Chondrocyte (in vitro differentiated cells): ENCODE measurements at regions not wholly inside any gene's neighbourhood (a gene's known extent, or its start where the extent isn't known, plus 50 kb on each side); places are given as distances from the start of the nearest gene placed in this dataset.

Experiments used
- DNase-seq: peaks from one replicate; pipeline ENCODE4 v3.0.0; 2021; ENCODE audit warnings: mixed read lengths, low spot score
- H3K27ac Mint-ChIP-seq: one replicate; pipeline ENCODE4 v1.8.0; 2021; ENCODE audit warnings: mild to moderate bottlenecking, moderate library complexity, mixed read lengths; ENCODE audit not compliant: unreplicated experiment
- H3K27me3 Mint-ChIP-seq: 2 replicates; pipeline ENCODE4 v1.8.0; 2021; ENCODE audit warnings: low read depth, mixed read lengths
- H3K36me3 Mint-ChIP-seq: 2 replicates; pipeline ENCODE4 v1.8.0; 2021; ENCODE audit warnings: low read depth, mixed read lengths
- H3K4me1 Mint-ChIP-seq: 2 replicates; pipeline ENCODE4 v1.8.0; 2021; ENCODE audit warnings: low read depth, mild to moderate bottlenecking, mixed read lengths
- H3K4me3 Mint-ChIP-seq: one replicate; pipeline ENCODE4 v1.8.0; 2021; ENCODE audit warnings: mild to moderate bottlenecking, moderate library complexity, mixed read lengths; ENCODE audit not compliant: unreplicated experiment
- H3K9me3 Mint-ChIP-seq: 2 replicates; pipeline ENCODE4 v1.8.0; 2021; ENCODE audit warnings: low read depth, mixed read lengths
- TF ChIP-seq, protein P1 (sequence below): fragments of 200-600 bp; sonication (generic); IDR thresholded peaks from 2 replicates; pipeline ENCODE4 v1.5.0; 2021; ENCODE audit warnings: antibody characterized with exemption, mild to moderate bottlenecking, moderate library complexity

GRCh38 chr2:60368456-60368855, 185.0 kb downstream of the BCL11A start:
- H3K4me3 Mint-ChIP-seq: no peak overlapping the region
- TF ChIP-seq, protein P1, sequence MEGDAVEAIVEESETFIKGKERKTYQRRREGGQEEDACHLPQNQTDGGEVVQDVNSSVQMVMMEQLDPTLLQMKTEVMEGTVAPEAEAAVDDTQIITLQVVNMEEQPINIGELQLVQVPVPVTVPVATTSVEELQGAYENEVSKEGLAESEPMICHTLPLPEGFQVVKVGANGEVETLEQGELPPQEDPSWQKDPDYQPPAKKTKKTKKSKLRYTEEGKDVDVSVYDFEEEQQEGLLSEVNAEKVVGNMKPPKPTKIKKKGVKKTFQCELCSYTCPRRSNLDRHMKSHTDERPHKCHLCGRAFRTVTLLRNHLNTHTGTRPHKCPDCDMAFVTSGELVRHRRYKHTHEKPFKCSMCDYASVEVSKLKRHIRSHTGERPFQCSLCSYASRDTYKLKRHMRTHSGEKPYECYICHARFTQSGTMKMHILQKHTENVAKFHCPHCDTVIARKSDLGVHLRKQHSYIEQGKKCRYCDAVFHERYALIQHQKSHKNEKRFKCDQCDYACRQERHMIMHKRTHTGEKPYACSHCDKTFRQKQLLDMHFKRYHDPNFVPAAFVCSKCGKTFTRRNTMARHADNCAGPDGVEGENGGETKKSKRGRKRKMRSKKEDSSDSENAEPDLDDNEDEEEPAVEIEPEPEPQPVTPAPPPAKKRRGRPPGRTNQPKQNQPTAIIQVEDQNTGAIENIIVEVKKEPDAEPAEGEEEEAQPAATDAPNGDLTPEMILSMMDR: no peak
- no peaks in the 10 kb centered on the region for H3K9me3 Mint-ChIP-seq
- DNase-seq: no peak
- H3K27ac Mint-ChIP-seq: no peak overlapping the region
- H3K36me3 Mint-ChIP-seq: no peaks in the 10 kb centered on the region
- H3K4me1 Mint-ChIP-seq: no peaks in the 10 kb centered on the region
- H3K27me3 Mint-ChIP-seq: no peaks in the 10 kb centered on the region

DNA sequence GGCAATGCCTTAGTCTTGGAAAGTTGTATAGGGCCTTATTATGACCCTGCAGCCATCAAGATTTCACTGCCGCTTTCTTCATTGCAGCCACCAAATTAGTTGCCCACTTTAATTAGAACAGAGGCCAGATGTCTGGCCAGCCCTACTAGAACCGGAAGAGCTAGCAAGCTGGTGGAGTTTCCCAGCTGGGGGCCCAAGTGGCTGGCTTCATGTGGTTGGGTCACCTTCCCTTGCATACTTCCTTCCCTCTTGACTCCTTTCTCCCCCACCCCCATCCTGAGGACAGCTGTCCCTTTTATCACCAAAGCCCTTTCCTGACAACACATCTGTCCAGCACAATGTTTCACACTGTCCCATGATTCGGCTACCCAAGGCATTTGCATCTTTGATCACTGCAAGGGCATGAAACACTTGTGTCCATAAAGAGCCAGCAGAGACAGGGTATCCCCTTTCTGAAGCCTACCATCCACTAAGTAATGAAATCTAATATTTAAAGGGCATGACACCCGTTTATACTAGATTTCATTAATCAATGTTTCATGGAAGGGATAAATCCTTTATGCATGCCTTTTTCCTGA, 187.2 kb downstream of the BCL11A start:
- no peaks in the 10 kb centered on the region for H3K27me3 Mint-ChIP-seq
- H3K9me3 Mint-ChIP-seq: no peaks in the 10 kb centered on the region
- no peak for DNase-seq

DNA sequence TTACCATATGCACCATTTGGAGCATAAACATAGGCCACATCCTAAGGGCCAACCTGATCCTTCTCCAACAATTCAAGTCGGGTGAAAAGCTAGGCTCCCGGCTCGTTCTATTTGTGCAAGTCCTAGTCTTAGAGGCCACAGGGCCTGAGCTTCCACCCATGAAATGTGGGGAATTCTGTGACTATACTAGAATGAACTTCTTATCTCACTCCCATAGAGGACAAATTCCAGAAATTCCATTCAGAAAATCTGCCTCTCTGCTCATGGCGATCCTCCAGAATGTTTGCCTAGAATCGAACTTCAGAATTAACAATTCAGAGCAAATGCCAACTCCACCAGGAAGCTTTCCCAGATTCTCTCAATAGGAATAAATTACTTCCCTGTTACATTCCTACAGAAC, 187.9 kb downstream of the BCL11A start:
- Mint-ChIP-seq H3K36me3 (no peaks in the 10 kb centered on the region), H3K9me3 (no peaks in the 10 kb centered on the region), H3K27ac (no peak overlapping the region), H3K27me3 (no peaks in the 10 kb centered on the region), H3K4me3 (no peak overlapping the region), H3K4me1 (no peaks in the 10 kb centered on the region)
- TF ChIP-seq, protein P1: no peak
- DNase-seq: no peak

More for the DNA sequence above, 187.2 kb downstream of the BCL11A start:
- Mint-ChIP-seq H3K27ac (no peak overlapping the region), H3K4me3 (no peak overlapping the region), H3K36me3 (no peaks in the 10 kb centered on the region), H3K4me1 (no peaks in the 10 kb centered on the region)
- TF ChIP-seq, protein P1: no peak

DNA sequence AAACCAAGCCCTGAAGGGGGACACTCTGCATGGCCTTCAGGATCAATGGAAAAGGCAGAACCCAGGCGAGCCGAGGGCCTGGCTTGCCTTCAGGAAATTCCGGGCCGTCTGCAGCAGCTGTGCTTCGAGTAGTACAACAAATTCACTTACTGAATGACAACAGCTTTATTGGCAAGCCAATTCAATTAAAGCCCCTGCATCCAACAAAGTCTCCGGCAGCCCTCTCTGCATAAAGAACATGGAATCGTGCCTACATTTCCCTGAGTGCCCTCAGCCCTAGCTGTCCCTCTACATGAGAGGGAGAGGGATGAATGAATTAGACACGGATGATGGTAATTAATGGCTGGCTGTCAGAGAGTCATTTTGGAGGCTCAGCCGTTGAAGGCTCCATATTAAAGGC, 189.0 kb downstream of the BCL11A start:
- H3K36me3 Mint-ChIP-seq: no peaks in the 10 kb centered on the region
- H3K27ac Mint-ChIP-seq: no peak overlapping the region
- DNase-seq: no peak
- no peaks in the 10 kb centered on the region for H3K9me3 Mint-ChIP-seq
- TF ChIP-seq, protein P1: no peak
- no peak overlapping the region for H3K4me3 Mint-ChIP-seq
- no peaks in the 10 kb centered on the region for H3K27me3 Mint-ChIP-seq
- H3K4me1 Mint-ChIP-seq: no peaks in the 10 kb centered on the region

DNA sequence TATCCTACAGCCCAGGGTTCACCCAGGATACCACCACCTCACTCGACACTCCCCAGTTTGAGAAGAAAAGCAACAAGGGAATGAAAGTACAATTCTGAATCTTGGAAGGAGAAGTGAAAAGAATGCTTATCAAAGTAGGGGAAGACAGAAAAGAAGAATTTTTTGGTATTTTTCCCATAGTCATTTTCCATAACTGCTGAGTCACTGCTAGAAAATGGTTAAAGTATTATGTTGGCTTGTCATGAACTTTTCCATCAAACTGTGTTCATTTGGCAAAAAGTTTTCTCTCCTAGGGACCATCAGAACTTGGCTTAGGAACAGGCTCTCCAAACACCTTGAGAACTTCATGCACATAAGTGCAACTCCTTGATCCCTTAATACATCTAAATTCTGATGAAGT, 192.0 kb downstream of the BCL11A start:
- no peaks in the 10 kb centered on the region for H3K27me3 Mint-ChIP-seq
- no peak overlapping the region for H3K27ac Mint-ChIP-seq
- H3K9me3 Mint-ChIP-seq: no peaks in the 10 kb centered on the region
- no peak for DNase-seq
- TF ChIP-seq, protein P1: no peak
- H3K36me3 Mint-ChIP-seq: no peaks in the 10 kb centered on the region
- H3K4me1 Mint-ChIP-seq: no peaks in the 10 kb centered on the region
- no peak overlapping the region for H3K4me3 Mint-ChIP-seq
